ENCODE measurements at regions not wholly inside any gene's neighbourhood (a gene's known extent, or its start where the extent isn't known, plus 50 kb on each side); places are given as distances from the start of the nearest gene placed in this dataset.
"Not testable (repeated sequence)": the region's sequence is repeated elsewhere in the genome, so short reads cannot be mapped to it uniquely, and the experiment has no call there.

- no peak for DNase-seq
Measured at GRCh38 chr1:30374400-30375070, 348.9 kb downstream of the MATN1 start.

- no peak for DNase-seq
Measured at GRCh38 chr1:30373471-30374399, 349.6 kb downstream of the MATN1 start.

- DNase-seq, result no peak
Measured at GRCh38 chr1:30372792-30373433, 350.5 kb downstream of the MATN1 start.

- no peak for DNase-seq
Measured at GRCh38 chr1:30371888-30372791, 351.2 kb downstream of the MATN1 start.

DNA sequence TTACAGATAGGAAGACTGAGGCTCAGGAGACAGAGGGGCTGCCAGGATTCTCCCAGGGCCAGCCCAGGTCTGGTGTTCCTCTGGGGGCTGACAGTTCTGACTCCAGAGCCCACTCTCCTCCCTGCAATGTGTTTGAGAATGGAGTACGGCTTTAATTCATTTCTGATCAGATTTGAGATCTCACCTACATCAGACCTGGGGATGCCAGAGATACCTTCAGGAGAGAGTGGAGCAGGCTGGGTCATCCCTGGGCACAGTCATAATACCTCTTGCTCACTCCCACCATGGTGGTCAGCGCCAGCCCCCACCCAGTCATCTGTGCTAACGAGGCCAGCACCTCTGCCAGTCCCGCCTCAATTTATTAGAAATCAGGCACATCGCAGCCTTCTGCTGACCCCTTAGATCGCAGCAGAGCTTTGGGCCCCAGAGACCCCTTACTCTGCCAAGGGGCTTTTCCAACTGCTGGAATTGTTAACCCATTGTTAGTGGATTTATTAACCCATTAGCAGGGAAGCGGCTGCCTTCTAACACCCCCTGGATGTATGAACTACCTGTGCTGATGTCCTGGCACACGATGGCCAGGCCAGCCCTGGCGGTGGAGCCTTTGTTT, 352.1 kb downstream of the MATN1 start:
- no peak for DNase-seq

DNA sequence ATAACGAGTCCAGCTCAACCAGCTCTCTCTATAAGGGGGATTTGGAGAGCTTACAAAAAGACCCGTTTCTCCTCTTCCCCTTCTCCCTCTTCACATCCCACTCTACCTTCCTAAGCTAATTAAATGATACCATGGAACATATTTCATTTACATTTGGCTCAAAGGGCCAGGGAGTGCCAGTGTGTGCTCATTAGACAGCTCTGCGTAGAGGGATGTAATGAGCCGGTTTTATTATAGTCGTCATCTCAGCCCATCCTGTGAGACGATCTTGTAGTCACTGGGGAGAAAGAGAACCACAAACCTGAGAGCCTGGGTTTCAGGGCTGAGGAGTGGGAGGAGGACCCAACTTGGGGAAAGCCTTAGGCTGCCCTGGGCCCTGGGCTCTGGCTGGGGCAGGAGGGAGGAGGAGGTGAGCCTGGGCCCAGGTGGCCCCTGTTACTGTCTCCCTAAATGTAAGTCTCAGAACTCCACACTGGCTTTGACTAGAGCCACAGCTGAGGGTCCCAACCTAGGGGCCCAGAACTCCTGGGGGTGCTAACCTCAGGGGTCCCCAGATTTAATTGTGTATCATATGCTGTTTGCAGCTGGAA, 354.6 kb downstream of the MATN1 start:
- no peak for DNase-seq

GRCh38 chr1:30366911-30367310, 356.5 kb downstream of the MATN1 start:
- no peak for DNase-seq

GRCh38 chr1:30366199-30366598, 357.2 kb downstream of the MATN1 start:
- DNase-seq, result no peak

DNA sequence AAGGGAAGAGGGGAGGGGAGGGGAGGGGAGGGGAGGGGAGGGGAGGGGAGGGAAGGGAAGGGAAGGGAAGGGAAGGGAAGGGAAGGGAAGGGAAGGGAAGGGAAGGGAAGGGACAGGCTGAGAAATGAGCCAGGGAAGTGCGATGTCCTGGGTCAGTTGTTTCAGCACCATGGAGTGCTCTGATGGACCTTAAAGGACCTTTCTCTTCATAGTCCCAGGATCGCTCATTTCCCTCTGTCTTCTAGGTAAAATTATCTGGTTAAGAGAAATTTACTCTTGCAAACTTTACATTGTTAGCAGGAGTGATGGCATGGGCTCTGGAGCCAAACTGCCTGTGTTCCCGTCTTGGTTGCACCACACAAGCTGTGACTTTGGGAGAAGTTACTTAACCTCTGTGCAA, 357.8 kb downstream of the MATN1 start:
- no peak for DNase-seq

- DNase-seq, result no peak
Measured at GRCh38 chr1:30363031-30363430, 360.4 kb downstream of the MATN1 start.

DNA sequence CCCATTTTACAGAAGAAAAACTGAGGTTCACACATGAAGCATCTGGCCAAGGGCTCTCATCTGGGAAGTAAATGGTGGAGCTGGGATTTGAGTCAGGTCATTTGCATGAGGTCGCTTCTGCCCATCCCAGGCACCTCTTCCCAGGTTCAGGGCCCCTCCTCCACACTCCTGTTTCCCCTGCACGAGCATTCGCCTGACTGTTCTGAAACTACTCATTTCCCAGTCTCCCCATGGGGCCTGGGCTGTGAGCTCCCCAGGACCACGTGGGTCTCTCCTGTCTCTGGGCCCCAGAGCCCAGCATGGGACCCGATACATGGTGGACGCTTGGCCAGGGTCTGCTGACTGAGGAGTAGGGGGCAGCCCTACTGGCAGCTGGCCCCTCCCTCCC, 360.8 kb downstream of the MATN1 start:
- no peak for DNase-seq

DNA sequence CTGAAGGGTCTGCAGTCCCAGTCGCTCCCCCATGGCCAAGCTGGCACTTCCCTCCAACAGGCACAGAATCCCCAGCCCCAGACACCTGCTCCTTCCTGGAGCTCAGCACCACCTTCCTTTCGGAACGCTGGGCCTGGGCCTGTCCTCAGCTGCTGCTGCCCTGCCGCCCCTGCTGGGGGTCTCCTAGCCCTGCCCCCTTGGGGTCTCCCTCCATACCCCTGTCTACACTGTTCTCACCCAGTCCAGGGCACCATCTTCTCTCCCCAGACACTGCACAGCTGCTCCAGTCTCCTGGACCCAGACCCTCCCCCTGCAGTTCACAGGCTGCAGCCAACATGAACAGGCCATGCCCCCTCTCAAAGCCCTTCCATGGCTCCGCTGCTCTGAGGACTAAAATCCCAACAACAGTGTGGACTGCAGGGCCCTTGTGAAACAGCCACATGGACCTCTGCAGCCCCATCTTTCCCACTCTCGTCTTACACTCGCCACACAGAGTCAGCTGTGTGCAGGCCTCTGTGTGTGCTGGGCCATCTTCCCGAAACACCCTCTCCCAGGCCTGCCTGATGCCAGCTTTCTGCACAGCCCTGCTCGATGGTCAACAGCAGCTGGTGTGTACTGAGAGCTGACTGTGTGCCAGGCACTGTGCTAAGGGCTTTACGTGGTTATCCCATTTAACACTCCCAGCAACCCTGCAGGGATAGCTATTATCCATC, 361.3 kb downstream of the MATN1 start:
- DNase-seq, result not testable (repeated sequence)

GRCh38 chr1:30360753-30361152, 362.6 kb downstream of the MATN1 start:
- no peak for DNase-seq

GRCh38 chr1:30360281-30360680, 363.1 kb downstream of the MATN1 start:
- no peak for DNase-seq

GRCh38 chr1:30359539-30360220, 363.7 kb downstream of the MATN1 start:
- no peak for DNase-seq

DNA sequence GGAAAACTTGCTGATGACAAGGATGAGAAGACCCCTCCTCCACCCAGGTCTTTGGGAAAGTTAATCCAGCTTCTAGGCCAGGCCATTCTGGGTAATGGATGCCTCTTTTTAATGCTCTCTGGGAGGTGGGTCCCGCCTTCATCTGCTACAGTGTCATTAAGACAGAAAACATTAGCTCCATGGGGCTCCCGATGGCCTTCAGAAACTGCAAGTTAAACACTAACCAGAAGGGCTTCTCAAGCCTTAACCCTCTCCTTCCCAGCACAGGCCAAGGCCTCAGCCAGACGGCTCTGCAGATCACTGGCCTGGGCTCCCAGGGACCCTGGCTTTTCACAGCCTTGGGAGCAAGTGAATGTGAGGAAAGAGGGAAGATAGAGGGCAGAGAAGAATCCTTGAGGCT, 364.9 kb downstream of the MATN1 start:
- DNase-seq, result no peak

- DNase-seq, result no peak
Measured at GRCh38 chr1:30356839-30357238, 366.5 kb downstream of the MATN1 start.

DNA sequence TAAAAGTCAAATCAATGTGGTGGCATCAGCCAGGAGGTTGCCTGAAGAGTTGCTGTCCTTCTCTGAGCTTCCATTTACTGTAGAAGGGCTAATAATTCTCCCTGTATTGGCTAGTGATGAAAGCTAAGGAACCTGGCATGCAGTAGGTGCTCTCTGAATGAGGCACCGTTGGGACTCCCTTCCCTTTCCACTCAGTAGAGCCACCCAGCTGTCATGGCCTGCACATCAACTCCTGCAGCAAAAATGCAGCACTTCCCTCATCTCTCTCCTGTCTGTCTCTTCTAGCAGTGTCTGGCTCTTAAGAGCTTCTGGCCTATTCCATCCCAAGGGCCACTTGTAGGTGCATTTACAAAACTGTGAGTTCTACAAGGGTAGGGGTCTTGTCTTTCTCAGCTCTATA, 369.0 kb downstream of the MATN1 start:
- no peak for DNase-seq

DNA sequence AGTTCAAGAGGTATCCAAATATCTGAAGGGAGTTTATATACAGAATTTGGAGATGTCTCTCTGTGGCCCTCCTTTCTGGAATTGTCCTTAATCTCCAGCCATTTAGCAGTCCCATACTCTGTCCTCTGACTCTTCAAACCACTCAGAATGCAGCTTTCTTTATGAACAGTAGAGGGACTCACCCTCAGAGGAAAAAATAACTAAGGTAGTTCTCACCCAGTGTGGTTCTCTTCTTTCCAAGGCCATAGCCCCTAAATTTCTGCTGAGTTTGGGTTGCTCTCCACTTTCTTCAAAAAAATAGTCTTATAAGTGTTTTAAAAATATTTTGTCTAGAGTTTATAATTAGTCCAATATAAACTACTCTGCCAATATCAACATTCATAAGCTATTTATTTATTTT, 369.7 kb downstream of the MATN1 start:
- no peak for DNase-seq

DNA sequence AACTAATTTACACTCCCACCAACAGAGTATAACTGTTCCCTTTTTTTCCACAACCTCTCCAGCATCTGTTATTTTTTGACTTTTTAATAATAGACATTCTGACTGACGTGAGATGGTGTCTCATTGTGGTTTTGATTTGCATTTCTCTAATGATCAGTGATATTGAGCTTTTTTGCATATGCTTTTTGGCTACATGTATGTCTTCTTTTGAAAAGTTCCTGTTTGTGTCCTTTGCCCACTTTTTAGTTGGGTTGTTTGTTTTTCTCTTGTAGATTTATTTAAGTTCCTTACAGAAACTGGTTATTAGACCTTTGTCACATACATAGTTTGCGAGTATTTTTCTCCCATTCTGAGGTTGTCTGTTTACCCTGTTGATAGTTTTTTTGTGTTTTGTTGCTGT, 375.2 kb downstream of the MATN1 start:
- no peak for DNase-seq
